ENCODE measurements at regions not wholly inside any gene's neighbourhood (a gene's known extent, or its start where the extent isn't known, plus 50 kb on each side); places are given as distances from the start of the nearest gene placed in this dataset.

GRCh38 chr19:31174948-31175347, 174.3 kb downstream of the TSHZ3 start:
- H3K4me3 Mint-ChIP-seq: no peak overlapping the region
- DNase-seq: no peak
- Histone ChIP-seq H3K27me3 (ENCODE audit: control insufficient read depth in 2 of 2, insufficient read depth in 2 of 2, low read length in 2 of 2) (no peaks in the 10 kb centered on the region), H3K79me2 (ENCODE audit: insufficient read depth, low read length) (no peaks in the 10 kb centered on the region), H2AFZ (ENCODE audit: insufficient read depth, low read depth, low read length, poor library complexity, severe bottlenecking) (no peak overlapping the region), H3K27ac (ENCODE audit: low read depth in 1 of 2, low read length in 2 of 2) (no peak overlapping the region), H3K36me3 (replicated peaks in 1 of 2; ENCODE audit: control insufficient read depth in 1 of 2, insufficient read depth in 2 of 2, low read length in 2 of 2) (no peaks in the 10 kb centered on the region), H3K4me2 (replicated peaks; ENCODE audit: extremely low read depth, low read length, poor library complexity, severe bottlenecking) (no peak overlapping the region), H3K9ac (ENCODE audit: insufficient read depth, low read length, poor library complexity, severe bottlenecking) (no peak overlapping the region), H4K20me1 (ENCODE audit: insufficient read depth, low read length) (no peaks in the 10 kb centered on the region), H3K9me3 (replicated peaks in 1 of 2; ENCODE audit: control insufficient read depth in 1 of 2, insufficient read depth in 1 of 2, low read length in 2 of 2) (no peaks in the 10 kb centered on the region), H3K4me1 (ENCODE audit: control insufficient read depth in 1 of 2, insufficient read depth in 2 of 2, low read length in 2 of 2) (no peaks in the 10 kb centered on the region), H3K4me3 (replicated peaks in 1 of 3; ENCODE audit: low read depth in 2 of 3, low read length in 3 of 3) (no peak overlapping the region)
- no peak overlapping the region for H3K27ac Mint-ChIP-seq
- WGBS (ENCODE audit: insufficient coverage): no CpG with 5 or more reads among the region's 5 CpGs
- intact Hi-C loops (cut with micrococcal nuclease): no loop called here
- TF ChIP-seq CTCF (IDR thresholded peaks at IDR 0.05): no peak
- peaks cover 6 to 21% (median 8%) of the 10 kb centered on the region in 3 donors for H3K27me3 Mint-ChIP-seq (ENCODE audit: low read depth in 3 of 3)
- H3K9me3 Mint-ChIP-seq: peaks cover 0 to 6% (median 0%) of the 10 kb centered on the region in 7 donors
- no peaks in the 10 kb centered on the region for H3K36me3 Mint-ChIP-seq
- H3K4me1 Mint-ChIP-seq: no peaks in the 10 kb centered on the region

DNA sequence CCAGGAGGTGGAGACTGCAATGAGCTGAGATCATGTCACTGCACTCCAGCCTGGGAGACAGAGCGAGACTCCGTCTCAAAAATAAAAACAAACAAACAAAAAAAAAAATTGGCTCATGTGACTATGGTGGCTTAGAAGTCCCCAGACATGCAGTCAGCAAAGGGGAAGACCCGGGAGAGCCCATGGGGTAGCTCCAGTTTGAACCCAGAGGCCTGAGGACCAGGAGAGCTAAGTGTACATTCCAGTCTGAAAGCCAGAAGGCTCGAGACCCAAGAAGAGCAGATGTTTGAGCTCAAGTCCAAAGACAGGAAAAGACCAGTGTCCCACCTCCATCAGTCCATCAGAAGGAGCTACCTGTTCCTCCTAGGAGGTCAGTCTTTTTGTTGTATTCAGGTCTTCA, 175.2 kb downstream of the TSHZ3 start:
- Mint-ChIP-seq H3K4me3 (no peak overlapping the region), H3K27me3 (ENCODE audit: low read depth in 3 of 3) (peaks cover 6 to 20% (median 11%) of the 10 kb centered on the region in 3 donors), H3K9me3 (peaks cover 0 to 2% (median 0%) of the 10 kb centered on the region in 7 donors), H3K4me1 (no peaks in the 10 kb centered on the region), H3K27ac (no peak overlapping the region), H3K36me3 (no peaks in the 10 kb centered on the region)
- H3K4me3 ChIP-seq (replicated peaks in 1 of 3; ENCODE audit: low read depth in 2 of 3, low read length in 3 of 3): no peak overlapping the region
- H3K9me3 ChIP-seq (replicated peaks in 1 of 2; ENCODE audit: control insufficient read depth in 1 of 2, insufficient read depth in 1 of 2, low read length in 2 of 2): no peaks in the 10 kb centered on the region
- H3K79me2 ChIP-seq (ENCODE audit: insufficient read depth, low read length): no peaks in the 10 kb centered on the region
- no peaks in the 10 kb centered on the region for H3K36me3 ChIP-seq (replicated peaks in 1 of 2; ENCODE audit: control insufficient read depth in 1 of 2, insufficient read depth in 2 of 2, low read length in 2 of 2)
- peaks cover 0 to 2% of the 10 kb centered on the region in 2 donors for H3K27me3 ChIP-seq (ENCODE audit: control insufficient read depth in 2 of 2, insufficient read depth in 2 of 2, low read length in 2 of 2)
- H4K20me1 ChIP-seq (ENCODE audit: insufficient read depth, low read length): no peaks in the 10 kb centered on the region
- H3K4me1 ChIP-seq (ENCODE audit: control insufficient read depth in 1 of 2, insufficient read depth in 2 of 2, low read length in 2 of 2): no peaks in the 10 kb centered on the region
- no peak overlapping the region for H2AFZ ChIP-seq (ENCODE audit: insufficient read depth, low read depth, low read length, poor library complexity, severe bottlenecking)
- H3K27ac ChIP-seq (ENCODE audit: low read depth in 1 of 2, low read length in 2 of 2): no peak overlapping the region
- DNase-seq: no peak
- intact Hi-C loops (cut with micrococcal nuclease): no loop called here
- TF ChIP-seq CTCF (IDR thresholded peaks at IDR 0.05): no peak
- H3K9ac ChIP-seq (ENCODE audit: insufficient read depth, low read length, poor library complexity, severe bottlenecking): no peak overlapping the region
- WGBS (ENCODE audit: insufficient coverage): 100% methylated on average over 1 of the region's 4 CpGs
- H3K4me2 ChIP-seq (replicated peaks; ENCODE audit: extremely low read depth, low read length, poor library complexity, severe bottlenecking): no peak overlapping the region
